ENCODE measurements at regions not wholly inside any gene's neighbourhood (a gene's known extent, or its start where the extent isn't known, plus 50 kb on each side); places are given as distances from the start of the nearest gene placed in this dataset.
"Not testable (repeated sequence)": the region's sequence is repeated elsewhere in the genome, so short reads cannot be mapped to it uniquely, and the experiment has no call there.

- no peaks in the 10 kb centered on the region for H3K4me1 Mint-ChIP-seq (ENCODE audit: unreplicated experiment)
- TF ChIP-seq CTCF (IDR thresholded peaks at IDR 0.05; ENCODE audit: unreplicated experiment) = no peak
- H3K27me3 Mint-ChIP-seq (ENCODE audit: unreplicated experiment) = peaks cover 3% of the 10 kb centered on the region
- H3K27ac Mint-ChIP-seq (ENCODE audit: unreplicated experiment) = no peak overlapping the region
- no peaks in the 10 kb centered on the region for H3K9me3 Mint-ChIP-seq (ENCODE audit: unreplicated experiment)
- no peak for DNase-seq (ENCODE audit: low spot score)
- H3K36me3 Mint-ChIP-seq (ENCODE audit: low read depth, unreplicated experiment) = no peaks in the 10 kb centered on the region
- no peak overlapping the region for H3K4me3 Mint-ChIP-seq (ENCODE audit: unreplicated experiment)
These were observed 225.5 kb downstream of the KLF6 start for GRCh38 chr10:3559527-3559926.

- Mint-ChIP-seq H3K4me3 (ENCODE audit: unreplicated experiment) (no peak overlapping the region), H3K36me3 (ENCODE audit: low read depth, unreplicated experiment) (no peaks in the 10 kb centered on the region), H3K27ac (ENCODE audit: unreplicated experiment) (no peak overlapping the region), H3K27me3 (ENCODE audit: unreplicated experiment) (peaks cover 3% of the 10 kb centered on the region), H3K9me3 (ENCODE audit: unreplicated experiment) (no peaks in the 10 kb centered on the region), H3K4me1 (ENCODE audit: unreplicated experiment) (peaks cover 3% of the 10 kb centered on the region)
- DNase-seq (ENCODE audit: low spot score) = no peak
- no peak for TF ChIP-seq CTCF (IDR thresholded peaks at IDR 0.05; ENCODE audit: unreplicated experiment)
These were observed 226.0 kb downstream of the KLF6 start for GRCh38 chr10:3559011-3559410.

GRCh38 chr10:3556191-3557017 lies 228.6 kb downstream of the KLF6 start:
- H3K27me3 Mint-ChIP-seq (ENCODE audit: unreplicated experiment); H3K27ac Mint-ChIP-seq (ENCODE audit: unreplicated experiment); DNase-seq (ENCODE audit: low spot score); H3K4me3 Mint-ChIP-seq (ENCODE audit: unreplicated experiment); H3K4me1 Mint-ChIP-seq (ENCODE audit: unreplicated experiment); H3K9me3 Mint-ChIP-seq (ENCODE audit: unreplicated experiment); H3K36me3 Mint-ChIP-seq (ENCODE audit: low read depth, unreplicated experiment): not testable (repeated sequence)

- Mint-ChIP-seq H3K9me3 (ENCODE audit: unreplicated experiment) (no peaks in the 10 kb centered on the region), H3K27ac (ENCODE audit: unreplicated experiment) (no peak overlapping the region), H3K4me1 (ENCODE audit: unreplicated experiment) (peaks cover 7% of the 10 kb centered on the region), H3K4me3 (ENCODE audit: unreplicated experiment) (no peak overlapping the region), H3K36me3 (ENCODE audit: low read depth, unreplicated experiment) (no peaks in the 10 kb centered on the region), H3K27me3 (ENCODE audit: unreplicated experiment) (peaks cover 8% of the 10 kb centered on the region)
- no peak for TF ChIP-seq CTCF (IDR thresholded peaks at IDR 0.05; ENCODE audit: unreplicated experiment)
- DNase-seq (ENCODE audit: low spot score) = no peak
These were observed 230.9 kb downstream of the KLF6 start for GRCh38 chr10:3554121-3554522.

- H3K36me3 Mint-ChIP-seq (ENCODE audit: low read depth, unreplicated experiment) = no peaks in the 10 kb centered on the region
- peaks cover 5% of the 10 kb centered on the region for H3K27me3 Mint-ChIP-seq (ENCODE audit: unreplicated experiment)
- H3K4me1 Mint-ChIP-seq (ENCODE audit: unreplicated experiment) = peaks cover 7% of the 10 kb centered on the region
- no peak for DNase-seq (ENCODE audit: low spot score)
- no peak for TF ChIP-seq CTCF (IDR thresholded peaks at IDR 0.05; ENCODE audit: unreplicated experiment)
- H3K27ac Mint-ChIP-seq (ENCODE audit: unreplicated experiment) = no peak overlapping the region
- no peaks in the 10 kb centered on the region for H3K9me3 Mint-ChIP-seq (ENCODE audit: unreplicated experiment)
- no peak overlapping the region for H3K4me3 Mint-ChIP-seq (ENCODE audit: unreplicated experiment)
These were observed 232.7 kb downstream of the KLF6 start for GRCh38 chr10:3552281-3552680.

Measured in endothelial cell (in vitro differentiated cells).